ENCODE measurements at regions not wholly inside any gene's neighbourhood (a gene's known extent, or its start where the extent isn't known, plus 50 kb on each side); places are given as distances from the start of the nearest gene placed in this dataset.

- no peak for DNase-seq
Measured at GRCh38 chr6:6704103-6705060, 115.9 kb downstream of the LY86 start.

- DNase-seq = no peak
Measured at GRCh38 chr6:6705061-6705425, 116.5 kb downstream of the LY86 start.

GRCh38 chr6:6705915-6706675, 117.6 kb downstream of the LY86 start:
- DNase-seq = no peak

- DNase-seq = no peak
Measured at GRCh38 chr6:6707143-6707542, 118.6 kb downstream of the LY86 start.

GRCh38 chr6:6709106-6709505, 120.6 kb downstream of the LY86 start:
- DNase-seq = no peak

GRCh38 chr6:6711031-6711785, 122.7 kb downstream of the LY86 start:
- no peak for DNase-seq

- no peak for DNase-seq
Measured at GRCh38 chr6:6711832-6712448, 123.4 kb downstream of the LY86 start.

GRCh38 chr6:6712449-6713403, 124.2 kb downstream of the LY86 start:
- peak; percentile 43 for DNase-seq

- DNase-seq = no peak
Measured at GRCh38 chr6:6713657-6714056, 125.1 kb downstream of the LY86 start.

- no peak for DNase-seq
Measured at GRCh38 chr6:6714118-6714897, 125.8 kb downstream of the LY86 start.

- DNase-seq = no peak
Measured at GRCh38 chr6:6714953-6715352, 126.4 kb downstream of the LY86 start.

GRCh38 chr6:6715465-6715864, 126.9 kb downstream of the LY86 start:
- no peak for DNase-seq

GRCh38 chr6:6716998-6717763, 128.7 kb downstream of the LY86 start:
- DNase-seq = no peak

- no peak for DNase-seq
Measured at GRCh38 chr6:6717953-6718352, 129.4 kb downstream of the LY86 start.

- peak; percentile 67 for DNase-seq
Measured at GRCh38 chr6:6721606-6722005, 133.1 kb downstream of the LY86 start.

GRCh38 chr6:6722195-6722594, 133.7 kb downstream of the LY86 start:
- DNase-seq = no peak

GRCh38 chr6:6723361-6723760, 134.8 kb downstream of the LY86 start:
- DNase-seq = no peak

GRCh38 chr6:6723921-6724538, 135.5 kb downstream of the LY86 start:
- DNase-seq = no peak
